8988T (cell line): ENCODE measurements at regions not wholly inside any gene's neighbourhood (a gene's known extent, or its start where the extent isn't known, plus 50 kb on each side); places are given as distances from the start of the nearest gene placed in this dataset.

ENCODE experiments used
- DNase-seq: peaks from one replicate; pipeline ENCODE4 v3.0.0; 2011

DNA sequence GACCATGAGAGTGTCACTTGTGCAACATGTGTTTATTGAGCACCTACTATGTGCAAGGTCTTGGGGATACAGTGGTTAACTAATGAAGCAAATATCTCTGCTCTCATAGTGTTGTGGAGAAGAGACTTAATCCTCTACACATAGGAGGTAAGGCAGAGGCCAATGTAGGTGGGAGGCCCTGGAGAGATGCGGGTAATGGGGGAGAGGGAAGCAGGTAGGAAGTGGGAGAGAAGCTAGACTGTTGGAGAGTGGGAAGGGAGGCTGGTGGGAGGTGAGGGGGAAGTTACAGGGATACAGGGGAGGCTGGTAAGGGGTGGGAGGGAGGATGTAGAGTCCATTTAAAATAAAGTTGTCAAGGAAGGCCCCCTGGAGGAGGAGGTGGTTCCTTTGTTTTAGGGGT, 240.0 kb downstream of the MIAT start:
- no peak for DNase-seq

DNA sequence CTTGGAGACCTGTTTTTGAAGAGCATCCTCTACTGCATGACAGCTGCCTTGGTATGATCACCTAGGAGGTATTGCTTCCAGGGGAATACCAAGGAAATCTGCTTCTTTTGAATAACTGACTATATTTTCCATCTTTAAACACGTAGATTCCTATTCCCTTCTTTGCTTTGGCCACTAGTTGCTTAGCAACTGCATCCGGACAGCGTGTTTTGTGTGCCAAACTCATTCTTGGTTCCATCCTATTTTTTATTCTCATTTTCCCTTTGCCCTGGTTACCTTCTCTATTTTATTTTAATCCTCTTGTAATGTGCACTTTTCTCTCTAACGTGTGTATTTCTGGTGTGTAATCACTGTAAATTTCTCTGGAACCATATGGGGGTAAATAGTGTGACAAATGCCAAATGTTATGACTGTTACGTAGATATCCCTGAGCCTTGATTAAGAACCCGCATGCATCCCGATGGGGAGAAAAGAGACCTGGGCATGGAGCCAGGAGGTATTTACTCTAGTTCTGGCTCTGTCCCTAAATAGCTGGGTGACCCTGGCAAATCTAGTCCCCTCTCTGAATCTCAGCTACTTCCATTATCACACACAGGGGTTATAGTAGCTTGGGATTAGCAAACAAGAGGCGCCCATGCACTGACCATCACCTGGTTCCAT, 241.7 kb downstream of the MIAT start:
- DNase-seq: no peak

DNA sequence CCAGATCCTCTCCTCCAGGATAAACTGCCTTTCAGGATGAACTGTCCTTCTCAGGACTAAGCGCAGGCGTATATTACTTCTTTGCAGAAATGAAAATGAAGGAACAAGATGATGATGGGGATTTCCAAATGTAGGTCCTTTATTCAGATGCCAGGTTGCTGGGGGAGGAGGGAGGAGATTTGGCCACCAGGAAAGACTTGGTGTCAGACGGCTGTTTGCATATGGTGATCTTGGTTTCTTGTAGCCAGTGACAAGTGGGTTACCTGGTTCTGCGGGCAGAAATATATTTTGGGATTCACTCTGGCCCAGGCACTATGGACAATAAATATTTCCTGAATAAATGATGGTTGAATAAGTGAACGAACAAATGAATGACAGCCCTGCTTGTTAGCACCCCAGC, 243.4 kb downstream of the MIAT start:
- DNase-seq: no peak

DNA sequence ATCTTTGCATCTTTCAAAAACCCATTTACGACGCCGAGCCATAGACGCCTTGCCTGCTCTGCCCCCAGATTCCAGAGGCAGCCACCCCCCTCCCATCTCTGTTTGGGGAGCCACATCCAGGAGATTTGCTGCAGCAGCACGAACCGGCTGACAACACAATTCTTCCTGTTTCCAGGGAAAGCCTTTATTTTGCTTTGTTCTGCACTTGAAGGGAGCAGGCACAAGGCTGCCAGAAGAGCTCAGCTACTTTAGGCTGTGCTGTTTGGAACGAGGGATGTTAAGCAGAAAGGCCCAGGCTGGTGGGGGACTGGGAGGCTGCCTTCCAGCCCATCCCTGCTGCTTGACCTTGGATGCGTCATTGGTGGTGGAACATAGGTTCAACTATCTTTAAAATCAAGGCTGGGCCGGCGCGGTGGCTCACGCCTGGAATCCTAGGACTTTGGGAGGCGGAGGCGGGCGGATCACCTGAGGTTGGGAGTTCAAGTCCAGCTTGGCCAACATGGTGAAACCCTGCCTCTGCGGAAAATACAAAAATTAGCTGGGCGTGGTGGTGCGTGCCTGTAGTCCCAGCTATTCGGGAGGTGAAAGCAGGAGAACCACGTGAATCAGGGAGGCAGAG, 243.9 kb downstream of the MIAT start:
- no peak for DNase-seq

DNA sequence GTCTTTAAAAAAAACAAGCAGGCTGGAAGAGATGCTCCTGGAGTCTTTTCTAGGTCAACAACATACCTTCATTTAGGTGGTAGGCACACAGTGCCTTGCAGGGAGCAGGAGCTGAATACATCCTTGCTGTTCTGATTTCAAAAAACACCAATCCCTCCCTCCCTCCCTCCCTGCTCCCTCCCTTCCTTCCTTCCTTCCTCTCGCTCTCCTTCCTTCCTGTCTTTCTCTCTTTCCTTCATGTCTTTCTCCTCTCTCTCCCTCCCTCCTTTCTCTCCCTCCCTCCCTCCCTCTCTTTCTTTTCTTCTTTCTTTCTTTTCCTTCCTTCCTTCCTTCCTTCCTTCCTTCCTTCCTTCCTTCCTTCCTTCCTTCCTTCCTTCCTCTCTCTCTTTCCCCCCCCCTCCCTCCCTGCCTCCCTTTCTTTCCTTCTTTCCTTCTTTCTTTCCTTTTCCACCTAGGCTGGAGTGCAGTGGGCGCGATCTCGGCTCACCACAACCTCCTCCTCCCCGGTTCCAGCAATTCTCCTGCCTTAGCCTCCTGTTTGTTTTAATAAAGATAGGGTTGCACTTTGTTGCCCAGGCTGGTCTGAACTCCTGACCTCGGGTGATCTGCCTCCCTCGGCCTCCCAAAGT, 245.1 kb downstream of the MIAT start:
- DNase-seq: no peak

DNA sequence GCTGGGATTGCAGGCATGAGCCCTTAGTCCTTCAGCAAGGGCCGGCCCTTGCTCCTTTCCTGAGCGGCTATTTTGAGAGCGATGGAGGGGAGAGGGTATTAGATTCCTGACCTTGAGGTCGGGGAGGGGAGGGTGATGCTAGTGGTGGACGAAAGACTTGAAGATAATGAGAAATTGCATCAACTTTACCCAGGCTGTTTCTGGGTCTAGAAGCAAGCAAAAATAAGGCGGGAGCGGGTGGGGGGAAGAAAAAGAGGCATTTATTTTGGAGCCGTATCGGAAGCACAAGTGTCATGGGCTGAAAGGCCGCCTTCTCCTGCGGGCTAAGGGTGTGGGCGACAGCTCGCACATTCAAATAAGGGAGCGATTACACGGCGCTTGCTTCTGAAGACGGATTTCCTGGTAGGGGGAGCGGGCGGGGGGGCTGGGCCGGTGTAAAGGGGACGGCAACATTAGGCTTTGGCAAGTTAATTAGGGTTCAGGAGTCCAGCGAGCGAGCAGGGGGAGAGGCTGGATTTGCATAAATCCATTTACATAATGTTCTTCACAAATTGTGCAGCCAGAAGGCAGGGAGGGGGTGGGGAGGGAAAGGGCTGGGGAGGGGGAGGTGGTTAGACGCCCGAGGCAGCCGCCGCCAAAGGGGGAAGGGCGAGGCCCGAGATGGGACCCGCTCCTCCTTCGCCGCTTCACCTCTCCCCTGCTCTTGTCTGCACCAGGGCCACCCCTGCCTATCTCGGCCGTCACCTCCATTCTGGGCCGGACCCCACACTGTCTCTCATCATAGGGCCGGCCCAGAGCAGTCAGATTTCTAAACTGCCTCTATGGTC, 245.9 kb downstream of the MIAT start:
- no peak for DNase-seq

DNA sequence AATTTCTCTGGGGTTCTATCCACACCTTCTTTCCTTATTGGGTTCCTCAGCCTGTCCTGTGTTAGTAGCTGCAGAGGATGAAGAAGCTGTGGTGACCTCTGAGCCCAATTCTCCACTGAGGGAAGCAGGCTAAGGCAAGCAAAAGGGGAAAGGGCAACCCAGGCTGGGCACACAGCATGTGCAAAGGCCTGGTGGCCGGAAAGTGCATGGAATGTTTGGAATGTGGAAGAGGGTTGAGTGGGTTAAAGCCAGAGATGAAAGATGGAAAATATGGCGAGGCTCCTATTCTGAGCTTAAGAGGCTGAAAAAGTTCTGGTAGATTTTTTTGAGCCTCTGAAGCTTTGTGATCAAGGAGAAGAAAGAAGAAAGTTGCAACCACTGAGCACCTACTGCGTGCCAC, 247.1 kb downstream of the MIAT start:
- no peak for DNase-seq

DNA sequence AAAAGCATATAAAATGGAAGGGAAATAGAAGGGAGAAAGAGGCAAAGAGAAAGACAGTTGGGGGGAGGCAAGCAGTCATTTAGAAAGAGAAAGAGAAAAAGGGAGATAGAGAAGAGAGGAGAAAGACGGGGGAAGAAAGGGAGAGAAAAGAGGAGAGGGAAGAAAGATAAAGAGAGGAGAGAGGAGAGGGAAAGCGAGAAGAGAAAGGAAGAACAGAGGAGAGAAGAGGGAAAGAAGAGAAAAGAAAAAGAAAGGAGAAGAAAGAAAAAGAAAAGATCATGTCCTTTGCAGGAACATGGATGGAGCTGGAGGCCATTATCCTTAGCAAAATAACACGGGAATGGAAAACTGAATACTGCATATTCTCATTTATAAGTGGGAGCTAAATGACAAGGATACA, 247.7 kb downstream of the MIAT start:
- DNase-seq: no peak

DNA sequence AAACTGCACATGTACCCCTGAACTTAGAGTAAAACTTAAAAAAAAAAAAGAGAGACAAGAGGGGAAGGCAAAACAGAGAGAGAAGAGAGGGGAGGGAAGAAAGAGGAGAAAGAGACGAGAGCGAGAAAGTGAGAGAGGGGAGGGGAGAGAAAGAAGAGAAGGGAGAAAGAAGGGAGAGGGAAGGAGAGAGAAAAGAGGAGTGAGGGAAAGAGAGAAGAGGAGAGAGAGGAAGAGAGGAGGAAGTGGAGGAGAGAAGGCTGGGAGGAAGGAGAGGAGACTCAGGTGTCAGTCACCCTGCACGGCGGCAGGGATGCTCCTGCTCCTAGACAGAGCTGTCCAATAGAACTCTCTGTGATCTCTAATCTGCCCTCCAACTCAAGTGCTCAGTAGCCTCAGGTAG, 248.3 kb downstream of the MIAT start:
- no peak for DNase-seq

DNA sequence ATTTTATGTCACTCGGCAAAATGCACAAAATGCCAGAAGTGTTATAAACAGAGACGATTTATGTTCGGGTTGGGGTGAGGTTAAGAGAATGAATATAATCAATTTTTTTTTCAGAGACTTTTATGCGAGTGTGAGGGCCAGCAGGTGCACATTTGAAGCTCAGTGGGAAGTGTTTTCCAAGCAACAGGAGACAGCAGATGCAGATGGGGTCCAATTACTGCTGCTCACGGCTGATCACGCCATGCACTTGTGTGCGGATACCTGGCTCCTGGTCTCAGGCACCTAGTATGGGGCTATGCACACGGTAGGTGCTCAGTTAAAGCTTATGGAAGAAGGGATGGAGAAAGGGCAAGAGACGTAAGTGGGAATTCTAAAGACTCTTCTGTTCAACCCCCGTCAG, 249.1 kb downstream of the MIAT start:
- no peak for DNase-seq

DNA sequence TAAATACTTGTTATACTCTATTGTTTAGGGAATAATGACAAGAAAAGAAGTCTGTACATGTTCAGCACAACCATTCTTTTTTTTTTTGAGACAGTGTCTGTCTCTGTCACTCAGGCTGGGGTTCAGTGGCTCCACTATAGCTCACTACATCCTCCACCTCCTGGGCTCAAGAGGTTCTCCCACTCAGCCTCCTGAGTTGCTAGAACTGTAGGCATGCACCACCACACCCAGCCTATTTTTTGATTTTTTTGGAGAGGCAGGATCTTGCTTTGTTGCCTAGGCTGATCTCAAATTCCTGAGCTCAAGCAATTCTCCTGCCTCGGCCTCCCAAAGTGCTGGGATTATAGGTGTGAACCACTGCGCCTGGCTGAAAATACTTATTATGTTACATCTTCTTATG, 250.0 kb downstream of the MIAT start:
- no peak for DNase-seq

DNA sequence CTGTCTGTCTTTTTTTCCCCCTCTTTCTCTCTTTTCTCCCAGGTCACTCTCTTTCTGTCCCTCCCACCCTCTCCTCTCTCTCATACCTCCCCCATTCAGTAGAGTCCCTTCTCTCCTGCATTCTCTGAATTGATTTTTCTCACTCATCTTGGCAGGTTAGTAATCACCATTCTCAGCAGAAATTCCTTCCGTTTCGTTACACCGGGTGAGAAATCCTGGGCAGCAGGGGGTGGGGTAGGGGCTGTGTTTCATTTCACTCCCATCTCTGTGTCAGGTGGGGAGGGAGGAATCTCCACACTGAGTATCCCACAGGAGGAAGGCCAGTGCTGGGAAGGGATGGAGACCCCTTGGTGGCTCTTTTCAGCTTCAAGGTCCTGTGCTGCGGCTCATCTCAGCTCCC, 253.5 kb downstream of the MIAT start:
- DNase-seq: no peak

DNA sequence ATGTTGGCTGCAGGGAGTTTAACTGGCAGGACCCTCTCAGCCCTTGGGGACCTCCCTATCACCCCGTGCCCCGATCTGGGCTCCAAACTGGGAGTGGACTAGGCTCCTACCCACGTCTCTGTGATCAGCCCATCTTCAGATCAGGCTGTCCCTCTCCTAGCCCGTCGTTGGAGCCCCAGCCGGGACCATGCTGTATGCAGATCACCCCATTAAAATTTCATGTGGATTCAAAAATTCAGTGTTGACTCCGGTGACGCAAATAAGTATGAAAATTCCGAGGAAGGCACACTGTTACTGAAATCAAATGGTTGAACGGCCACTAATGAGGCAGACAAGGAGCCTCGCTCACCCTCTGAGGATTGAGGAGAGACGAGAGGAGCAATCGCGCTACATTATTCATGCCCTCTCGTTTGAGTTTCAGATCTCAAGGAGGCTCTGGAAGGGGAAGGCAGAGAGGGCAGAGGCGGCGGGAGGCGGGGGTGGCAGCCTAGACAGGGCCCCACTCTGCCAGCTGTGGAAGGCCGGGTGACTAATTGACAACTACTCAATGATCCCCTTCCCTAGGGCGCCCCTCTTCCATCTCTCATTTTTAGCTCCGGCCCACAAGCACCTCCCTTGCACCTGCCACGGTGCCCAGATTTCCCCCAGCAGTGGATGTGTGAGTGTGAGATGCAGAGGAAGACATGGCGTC, 255.4 kb downstream of the MIAT start:
- DNase-seq: no peak

DNA sequence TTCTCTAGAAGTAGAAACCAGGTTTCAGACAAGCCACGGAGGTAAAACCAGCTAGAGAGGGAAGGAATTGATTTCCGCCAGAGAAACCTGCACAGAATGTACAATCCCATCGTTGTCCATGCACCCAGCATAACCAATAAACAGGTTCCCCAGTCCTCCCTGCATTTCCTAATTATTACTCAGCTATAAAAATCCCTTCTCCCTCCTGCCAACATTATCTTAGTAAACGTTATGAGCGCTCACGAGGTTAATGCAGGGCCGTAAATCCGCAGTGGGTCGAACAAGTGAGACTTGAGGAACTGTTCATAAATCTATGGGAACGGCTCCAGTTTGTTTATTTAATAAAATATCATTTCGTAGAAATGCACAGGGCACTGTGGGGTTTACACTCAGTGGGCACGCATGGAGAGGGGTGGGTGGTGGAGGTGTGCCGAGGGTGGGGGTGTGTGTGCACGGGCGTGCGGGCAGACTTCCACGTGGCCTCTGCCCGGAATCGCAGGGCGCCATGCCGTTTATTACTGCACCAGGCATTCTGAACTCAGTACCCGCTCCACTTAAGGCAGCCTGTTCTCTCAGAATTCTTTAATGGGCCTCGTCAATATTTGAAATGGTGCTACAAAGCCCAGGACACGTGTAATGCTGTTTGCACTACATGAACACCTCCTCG, 257.3 kb downstream of the MIAT start:
- DNase-seq: no peak

DNA sequence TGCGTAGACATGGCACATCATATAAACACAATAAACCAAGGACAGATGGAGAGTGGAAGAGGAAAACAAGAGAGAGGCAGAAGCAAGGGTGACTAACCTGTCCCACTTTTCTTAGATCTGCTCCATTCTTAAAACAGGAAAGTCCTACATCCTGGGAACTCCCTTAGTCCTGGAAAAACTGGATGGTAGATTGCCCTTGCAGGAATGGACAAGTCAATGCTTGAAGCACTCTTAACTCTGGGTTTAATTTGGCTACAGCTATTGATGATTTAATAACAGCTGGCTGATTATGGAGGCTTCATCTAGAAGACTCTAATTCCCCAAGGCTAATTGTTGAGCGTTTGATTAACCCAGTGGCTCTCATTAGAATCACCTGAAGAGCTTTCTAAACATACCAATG, 258.8 kb downstream of the MIAT start:
- DNase-seq: no peak

DNA sequence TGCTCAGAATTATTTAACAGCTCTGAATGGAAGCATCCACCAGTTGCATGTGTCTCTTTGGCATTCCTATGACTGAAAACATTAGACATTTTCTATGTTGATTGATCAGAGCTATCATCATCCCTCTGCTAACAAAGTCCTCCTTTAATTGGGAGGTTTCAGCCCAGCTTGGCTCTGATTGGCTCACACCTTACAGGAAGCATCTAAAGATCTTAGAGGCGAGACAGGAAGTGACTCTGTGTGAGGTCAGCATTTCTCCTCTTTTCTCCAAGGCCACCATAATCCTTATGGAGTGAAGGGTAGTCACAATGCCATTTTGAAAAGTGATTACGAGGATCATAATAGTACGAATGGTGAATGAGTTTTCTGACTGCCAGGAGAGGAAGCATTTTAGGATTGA, 260.8 kb downstream of the MIAT start:
- no peak for DNase-seq

DNA sequence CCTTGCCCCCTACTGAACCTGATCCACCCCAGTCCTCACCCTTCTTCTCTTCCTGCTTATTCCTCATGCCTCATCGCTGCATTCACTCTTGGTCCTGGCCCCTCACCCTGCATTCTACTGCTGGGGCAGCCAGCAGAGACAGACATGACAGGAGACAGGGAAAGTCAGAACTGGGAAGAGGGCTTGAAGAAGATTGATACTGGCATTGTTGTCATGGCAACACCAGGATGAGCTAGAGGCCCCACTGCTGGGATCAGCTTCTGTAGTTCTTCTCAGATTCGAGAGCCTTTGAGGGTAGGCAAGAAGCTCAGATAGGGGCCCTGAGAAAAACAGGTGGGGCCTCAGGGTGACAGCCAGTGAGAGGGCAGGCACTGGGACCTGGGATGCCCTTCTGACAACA, 264.3 kb downstream of the MIAT start:
- DNase-seq: no peak

DNA sequence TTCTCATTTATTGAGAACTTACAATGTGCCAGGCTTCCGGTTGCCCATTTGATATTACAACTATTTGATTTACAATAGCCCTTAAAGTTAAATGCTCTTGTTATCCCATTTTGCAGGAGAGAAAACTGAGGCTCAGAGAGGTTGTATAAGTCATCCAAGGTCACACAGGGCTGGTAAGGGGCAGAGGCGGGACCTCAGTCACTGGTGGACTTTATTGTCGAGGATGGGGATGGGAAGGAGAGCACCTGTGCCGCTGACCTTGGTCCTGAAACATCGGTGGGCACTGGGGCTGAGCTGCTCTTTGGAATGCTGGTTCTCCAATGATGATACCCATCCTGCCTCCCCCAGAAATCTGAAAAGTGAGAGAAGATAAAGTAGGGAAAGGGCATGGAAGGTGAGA, 265.4 kb downstream of the MIAT start:
- no peak for DNase-seq

DNA sequence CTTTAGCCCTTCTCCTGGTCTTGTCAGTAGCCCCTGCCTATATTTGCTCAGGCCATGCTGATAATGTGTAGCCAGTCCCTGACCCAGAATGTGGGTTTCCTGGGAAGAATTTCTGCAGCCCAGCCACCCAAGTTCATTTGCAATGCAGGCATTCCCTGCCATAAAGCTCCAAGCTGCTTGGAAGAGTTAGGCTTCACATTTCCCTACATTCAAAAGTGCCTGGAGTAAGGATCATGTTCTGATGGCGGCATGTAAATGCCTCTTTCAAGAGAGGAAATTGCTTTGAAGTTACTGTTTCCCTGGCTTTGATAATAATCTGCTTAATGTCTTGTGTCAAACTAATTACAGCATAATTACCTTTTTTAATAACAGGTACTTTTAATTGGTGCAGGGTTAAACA, 266.1 kb downstream of the MIAT start:
- no peak for DNase-seq

DNA sequence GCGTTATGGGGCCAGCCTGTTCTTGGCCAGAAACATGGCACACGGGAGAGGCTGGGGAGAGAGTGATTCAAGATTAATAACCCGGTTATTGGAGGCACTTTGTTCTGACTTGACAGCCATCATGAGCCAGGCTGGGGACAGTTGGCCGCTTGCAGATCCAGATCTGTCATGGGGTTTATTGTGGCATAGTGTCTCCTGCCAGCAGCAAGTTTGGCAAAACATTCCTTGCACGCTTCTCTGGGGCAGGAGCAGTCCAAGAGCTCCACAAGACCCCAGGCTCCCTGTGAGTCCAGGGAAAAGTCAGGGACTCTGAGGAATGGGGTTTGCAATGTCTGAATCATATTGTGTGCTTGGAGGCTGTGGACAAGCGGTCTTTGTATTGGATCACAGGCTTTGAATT, 270.4 kb downstream of the MIAT start:
- no peak for DNase-seq

DNA sequence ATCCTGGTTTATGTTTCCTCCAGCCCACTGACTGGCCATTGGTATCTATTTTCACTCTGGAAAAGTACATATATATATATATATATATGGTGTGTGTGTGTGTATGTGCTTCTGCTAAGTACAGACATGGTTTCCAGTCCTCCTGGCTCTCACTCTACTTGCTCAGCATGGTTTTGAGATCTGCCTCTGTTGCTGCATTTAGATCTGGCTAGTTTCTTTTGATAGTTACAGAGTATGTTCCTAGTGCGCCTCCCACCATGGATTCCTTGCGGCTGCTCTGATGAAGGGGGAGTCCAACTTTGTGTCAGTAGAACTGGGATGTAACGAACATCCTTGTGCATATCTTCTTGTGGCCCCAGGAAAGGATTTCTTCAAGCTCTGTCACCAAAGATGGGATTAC, 274.1 kb downstream of the MIAT start:
- DNase-seq: no peak

DNA sequence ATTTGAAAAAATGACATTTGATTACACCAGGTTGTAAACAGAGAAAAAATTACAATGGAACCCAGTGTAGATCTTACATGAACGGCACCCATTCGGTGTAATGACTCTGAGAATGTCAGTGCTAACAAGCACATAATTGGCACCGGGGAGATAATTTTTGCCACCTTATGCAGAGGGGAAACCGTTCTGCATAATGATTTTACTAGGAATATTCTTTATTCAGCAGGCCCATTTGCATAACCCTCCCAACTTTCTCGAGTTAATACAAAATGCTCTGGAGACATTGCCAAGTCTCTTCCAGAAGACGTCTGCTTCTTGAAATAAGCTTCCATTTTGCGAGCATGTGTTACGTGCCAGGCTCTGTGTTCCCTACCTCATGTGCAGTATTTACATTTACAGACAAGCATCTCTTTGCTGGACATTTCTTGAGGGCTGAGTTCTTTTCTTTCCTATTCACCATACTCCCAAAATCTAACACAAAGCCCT, 275.8 kb downstream of the MIAT start:
- DNase-seq: no peak

DNA sequence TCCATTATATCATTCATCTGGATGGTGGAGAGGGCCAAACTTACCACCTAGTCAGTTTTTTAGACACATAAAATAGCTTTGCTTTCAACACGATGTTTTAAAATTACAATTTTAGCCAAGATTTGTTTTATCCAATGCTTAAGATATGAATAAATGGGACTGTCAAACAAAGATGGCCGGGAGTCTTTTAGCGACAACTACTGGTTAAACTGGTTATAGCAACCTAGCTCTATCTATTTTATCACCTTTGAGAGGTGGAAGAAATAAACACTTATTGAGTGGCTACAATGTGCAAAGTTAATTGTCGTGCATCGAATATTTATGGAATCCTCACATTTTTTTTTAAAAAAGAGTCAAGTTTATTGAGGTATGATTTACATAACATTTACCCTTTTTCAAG, 279.8 kb downstream of the MIAT start:
- DNase-seq: no peak
